A549 (cell line): ENCODE measurements at regions not wholly inside any gene's neighbourhood (a gene's known extent, or its start where the extent isn't known, plus 50 kb on each side); places are given as distances from the start of the nearest gene placed in this dataset.

Experiments
- MAFK ChIP-seq: fragments of 450-650 bp; IDR thresholded peaks from 2 replicates; pipeline ENCODE4 v1.6.1; 2014; ENCODE audit not compliant: partially characterized antibody
- MYC ChIP-seq: IDR thresholded peaks from 2 replicates; pipeline ENCODE4 v1.6.1; 2012; ENCODE audit warnings: mild to moderate bottlenecking, inconsistent platforms, low read length, improper control_type of control experiment, borderline replicate concordance
- PHF8 ChIP-seq: fragments of 200-600 bp; sonication (generic); IDR thresholded peaks from 2 replicates; pipeline ENCODE4 v1.6.1; 2016; ENCODE audit warnings: low read depth, mild to moderate bottlenecking, antibody characterized with exemption, moderate library complexity, borderline replicate concordance
- POLR2A ChIP-seq: IDR thresholded peaks from 2 replicates; pipeline ENCODE4 v1.6.1; 2012; ENCODE audit warnings: mild to moderate bottlenecking, low read length
- RAD21 ChIP-seq, 2 experiments: fragments of >200 bp in 1 of 2; sonication (Bioruptor Twin) in 1 of 2; formaldehyde crosslinking in 1 of 2; IDR thresholded peaks in 1 of 2; conservative IDR thresholded peaks in 1 of 2; 2 replicates in 1 of 2; 3 replicates in 1 of 2; pipeline ENCODE4 v1.6.1; 2012 to 2018; ENCODE audit warnings: inconsistent platforms in 1 of 2
- TP53 ChIP-seq: fragments of 250-450 bp; sonication (Bioruptor Pico); IDR thresholded peaks from 2 replicates; pipeline ENCODE4 v1.5.0; 2021; ENCODE audit warnings: mild to moderate bottlenecking, moderate library complexity
- TF ChIP-seq, protein P1 (sequence below): fragments of >200 bp; sonication (Bioruptor Twin); formaldehyde crosslinking; IDR thresholded peaks from 3 replicates; pipeline ENCODE4 v1.5.1; 2016
- TF ChIP-seq, protein P2 (sequence below): fragments of 200-600 bp; sonication (generic); IDR thresholded peaks from 2 replicates; pipeline ENCODE4 v1.6.1; 2016; ENCODE audit warnings: antibody characterized with exemption, mild to moderate bottlenecking, moderate library complexity
- TF ChIP-seq, protein P3 (sequence below): fragments of 450-650 bp; IDR thresholded peaks from 2 replicates; pipeline ENCODE4 v1.6.1; 2014; ENCODE audit warnings: antibody characterized with exemption

DNA sequence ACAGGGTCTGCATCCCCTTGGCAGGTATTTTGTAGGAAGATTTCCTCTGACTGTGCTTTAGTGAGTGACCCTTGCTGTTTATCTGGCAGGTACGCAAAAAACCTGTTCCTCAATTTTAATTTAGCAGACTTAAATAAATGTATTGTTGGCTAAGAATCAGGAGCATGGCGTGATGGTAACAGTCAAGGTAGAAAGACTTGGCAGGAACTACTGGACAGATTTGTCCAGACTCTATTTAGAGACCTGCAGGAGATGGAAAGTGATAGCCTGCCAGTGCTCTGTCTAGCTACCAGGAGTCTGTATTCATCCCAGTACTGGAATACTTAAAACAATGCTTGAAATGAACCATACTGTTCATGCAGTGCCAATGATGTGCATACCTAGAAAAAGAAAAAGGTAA, 78.8 kb upstream of the MAST4 start:
- TF ChIP-seq, protein P1, sequence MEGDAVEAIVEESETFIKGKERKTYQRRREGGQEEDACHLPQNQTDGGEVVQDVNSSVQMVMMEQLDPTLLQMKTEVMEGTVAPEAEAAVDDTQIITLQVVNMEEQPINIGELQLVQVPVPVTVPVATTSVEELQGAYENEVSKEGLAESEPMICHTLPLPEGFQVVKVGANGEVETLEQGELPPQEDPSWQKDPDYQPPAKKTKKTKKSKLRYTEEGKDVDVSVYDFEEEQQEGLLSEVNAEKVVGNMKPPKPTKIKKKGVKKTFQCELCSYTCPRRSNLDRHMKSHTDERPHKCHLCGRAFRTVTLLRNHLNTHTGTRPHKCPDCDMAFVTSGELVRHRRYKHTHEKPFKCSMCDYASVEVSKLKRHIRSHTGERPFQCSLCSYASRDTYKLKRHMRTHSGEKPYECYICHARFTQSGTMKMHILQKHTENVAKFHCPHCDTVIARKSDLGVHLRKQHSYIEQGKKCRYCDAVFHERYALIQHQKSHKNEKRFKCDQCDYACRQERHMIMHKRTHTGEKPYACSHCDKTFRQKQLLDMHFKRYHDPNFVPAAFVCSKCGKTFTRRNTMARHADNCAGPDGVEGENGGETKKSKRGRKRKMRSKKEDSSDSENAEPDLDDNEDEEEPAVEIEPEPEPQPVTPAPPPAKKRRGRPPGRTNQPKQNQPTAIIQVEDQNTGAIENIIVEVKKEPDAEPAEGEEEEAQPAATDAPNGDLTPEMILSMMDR, result no peak
- TF ChIP-seq PHF8 (no peak), MAFK (no peak), TP53 (CRISPR knock-in tag) (no peak), POLR2A (no peak), MYC (no peak), RAD21 (conservative IDR thresholded peaks at IDR 0.05 in 1 of 2, IDR thresholded peaks at IDR 0.05 in 1 of 2) (no peak)
- TF ChIP-seq, protein P2, sequence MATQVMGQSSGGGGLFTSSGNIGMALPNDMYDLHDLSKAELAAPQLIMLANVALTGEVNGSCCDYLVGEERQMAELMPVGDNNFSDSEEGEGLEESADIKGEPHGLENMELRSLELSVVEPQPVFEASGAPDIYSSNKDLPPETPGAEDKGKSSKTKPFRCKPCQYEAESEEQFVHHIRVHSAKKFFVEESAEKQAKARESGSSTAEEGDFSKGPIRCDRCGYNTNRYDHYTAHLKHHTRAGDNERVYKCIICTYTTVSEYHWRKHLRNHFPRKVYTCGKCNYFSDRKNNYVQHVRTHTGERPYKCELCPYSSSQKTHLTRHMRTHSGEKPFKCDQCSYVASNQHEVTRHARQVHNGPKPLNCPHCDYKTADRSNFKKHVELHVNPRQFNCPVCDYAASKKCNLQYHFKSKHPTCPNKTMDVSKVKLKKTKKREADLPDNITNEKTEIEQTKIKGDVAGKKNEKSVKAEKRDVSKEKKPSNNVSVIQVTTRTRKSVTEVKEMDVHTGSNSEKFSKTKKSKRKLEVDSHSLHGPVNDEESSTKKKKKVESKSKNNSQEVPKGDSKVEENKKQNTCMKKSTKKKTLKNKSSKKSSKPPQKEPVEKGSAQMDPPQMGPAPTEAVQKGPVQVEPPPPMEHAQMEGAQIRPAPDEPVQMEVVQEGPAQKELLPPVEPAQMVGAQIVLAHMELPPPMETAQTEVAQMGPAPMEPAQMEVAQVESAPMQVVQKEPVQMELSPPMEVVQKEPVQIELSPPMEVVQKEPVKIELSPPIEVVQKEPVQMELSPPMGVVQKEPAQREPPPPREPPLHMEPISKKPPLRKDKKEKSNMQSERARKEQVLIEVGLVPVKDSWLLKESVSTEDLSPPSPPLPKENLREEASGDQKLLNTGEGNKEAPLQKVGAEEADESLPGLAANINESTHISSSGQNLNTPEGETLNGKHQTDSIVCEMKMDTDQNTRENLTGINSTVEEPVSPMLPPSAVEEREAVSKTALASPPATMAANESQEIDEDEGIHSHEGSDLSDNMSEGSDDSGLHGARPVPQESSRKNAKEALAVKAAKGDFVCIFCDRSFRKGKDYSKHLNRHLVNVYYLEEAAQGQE, result no peak
- TF ChIP-seq, protein P3, sequence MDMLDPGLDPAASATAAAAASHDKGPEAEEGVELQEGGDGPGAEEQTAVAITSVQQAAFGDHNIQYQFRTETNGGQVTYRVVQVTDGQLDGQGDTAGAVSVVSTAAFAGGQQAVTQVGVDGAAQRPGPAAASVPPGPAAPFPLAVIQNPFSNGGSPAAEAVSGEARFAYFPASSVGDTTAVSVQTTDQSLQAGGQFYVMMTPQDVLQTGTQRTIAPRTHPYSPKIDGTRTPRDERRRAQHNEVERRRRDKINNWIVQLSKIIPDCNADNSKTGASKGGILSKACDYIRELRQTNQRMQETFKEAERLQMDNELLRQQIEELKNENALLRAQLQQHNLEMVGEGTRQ, result no peak
